ENCODE measurements at regions not wholly inside any gene's neighbourhood (a gene's known extent, or its start where the extent isn't known, plus 50 kb on each side); places are given as distances from the start of the nearest gene placed in this dataset.

GRCh38 chr9:79200336-79200735 lies 371.4 kb upstream of the TLE4 start:
- no peak overlapping the region for H3K27ac ChIP-seq (ENCODE audit: low read length)
- H3K36me3 ChIP-seq (ENCODE audit: control insufficient read depth, insufficient read depth, low read length): no peaks in the 10 kb centered on the region
- H3K4me1 ChIP-seq (ENCODE audit: control insufficient read depth, insufficient read depth, low read length): no peaks in the 10 kb centered on the region
- no peak for DNase-seq
- no CpG with 5 or more reads among the region's 1 CpG for WGBS (ENCODE audit: insufficient coverage, low lambda C conversion rate)
- no peak overlapping the region for H3K4me3 ChIP-seq (ENCODE audit: low read length)
- H3K27me3 ChIP-seq (ENCODE audit: control insufficient read depth, insufficient read depth, low read length): no peaks in the 10 kb centered on the region
- no peaks in the 10 kb centered on the region for H3K9me3 ChIP-seq (ENCODE audit: control insufficient read depth, low read depth, low read length)

- no peaks in the 10 kb centered on the region for H3K36me3 ChIP-seq (ENCODE audit: control insufficient read depth, insufficient read depth, low read length)
- WGBS (ENCODE audit: insufficient coverage, low lambda C conversion rate): 100% methylated on average over 1 of the region's 2 CpGs
Observed at GRCh38 chr9:79201636-79202035, 370.1 kb upstream of the TLE4 start.

GRCh38 chr9:79208791-79209396 lies 362.9 kb upstream of the TLE4 start:
- WGBS (ENCODE audit: insufficient coverage, low lambda C conversion rate): 60% methylated on average over 1 of the region's 5 CpGs
- H3K4me3 ChIP-seq (ENCODE audit: low read length): no peak overlapping the region
- no peaks in the 10 kb centered on the region for H3K9me3 ChIP-seq (ENCODE audit: control insufficient read depth, low read depth, low read length)
- H3K27ac ChIP-seq (ENCODE audit: low read length): no peak overlapping the region
- H3K36me3 ChIP-seq (ENCODE audit: control insufficient read depth, insufficient read depth, low read length): no peaks in the 10 kb centered on the region
- H3K4me1 ChIP-seq (ENCODE audit: control insufficient read depth, insufficient read depth, low read length): no peaks in the 10 kb centered on the region
- DNase-seq: no peak
- H3K27me3 ChIP-seq (ENCODE audit: control insufficient read depth, insufficient read depth, low read length): no peaks in the 10 kb centered on the region

More at GRCh38 chr9:79201636-79202035, 370.1 kb upstream of the TLE4 start:
- H3K4me3 ChIP-seq (ENCODE audit: low read length): no peak overlapping the region
- H3K27me3 ChIP-seq (ENCODE audit: control insufficient read depth, insufficient read depth, low read length): no peaks in the 10 kb centered on the region
- DNase-seq: no peak
- H3K4me1 ChIP-seq (ENCODE audit: control insufficient read depth, insufficient read depth, low read length): no peaks in the 10 kb centered on the region
- no peaks in the 10 kb centered on the region for H3K9me3 ChIP-seq (ENCODE audit: control insufficient read depth, low read depth, low read length)
- H3K27ac ChIP-seq (ENCODE audit: low read length): no peak overlapping the region

GRCh38 chr9:79210541-79211243 lies 361.1 kb upstream of the TLE4 start:
- Histone ChIP-seq H3K4me1 (ENCODE audit: control insufficient read depth, insufficient read depth, low read length) (no peaks in the 10 kb centered on the region), H3K4me3 (ENCODE audit: low read length) (no peak overlapping the region), H3K36me3 (ENCODE audit: control insufficient read depth, insufficient read depth, low read length) (no peaks in the 10 kb centered on the region), H3K27me3 (ENCODE audit: control insufficient read depth, insufficient read depth, low read length) (no peaks in the 10 kb centered on the region), H3K9me3 (ENCODE audit: control insufficient read depth, low read depth, low read length) (no peaks in the 10 kb centered on the region), H3K27ac (ENCODE audit: low read length) (no peak overlapping the region)
- 89% methylated on average over 4 of the region's 5 CpGs for WGBS (ENCODE audit: insufficient coverage, low lambda C conversion rate)
- no peak for DNase-seq

- Histone ChIP-seq H3K36me3 (ENCODE audit: control insufficient read depth, insufficient read depth, low read length) (no peaks in the 10 kb centered on the region), H3K9me3 (ENCODE audit: control insufficient read depth, low read depth, low read length) (no peaks in the 10 kb centered on the region), H3K4me1 (ENCODE audit: control insufficient read depth, insufficient read depth, low read length) (no peaks in the 10 kb centered on the region), H3K27ac (ENCODE audit: low read length) (no peak overlapping the region), H3K27me3 (ENCODE audit: control insufficient read depth, insufficient read depth, low read length) (no peaks in the 10 kb centered on the region), H3K4me3 (ENCODE audit: low read length) (no peak overlapping the region)
- no CpG with 5 or more reads among the region's 3 CpGs for WGBS (ENCODE audit: insufficient coverage, low lambda C conversion rate)
- DNase-seq: no peak
Observed at GRCh38 chr9:79213417-79214125, 358.2 kb upstream of the TLE4 start.

- Histone ChIP-seq H3K9me3 (ENCODE audit: control insufficient read depth, low read depth, low read length) (no peaks in the 10 kb centered on the region), H3K4me3 (ENCODE audit: low read length) (no peak overlapping the region), H3K4me1 (ENCODE audit: control insufficient read depth, insufficient read depth, low read length) (no peaks in the 10 kb centered on the region), H3K27ac (ENCODE audit: low read length) (no peak overlapping the region), H3K27me3 (ENCODE audit: control insufficient read depth, insufficient read depth, low read length) (no peaks in the 10 kb centered on the region), H3K36me3 (ENCODE audit: control insufficient read depth, insufficient read depth, low read length) (no peaks in the 10 kb centered on the region)
- no CpG with 5 or more reads among the region's 4 CpGs for WGBS (ENCODE audit: insufficient coverage, low lambda C conversion rate)
- no peak for DNase-seq
Observed at GRCh38 chr9:79215821-79216220, 355.9 kb upstream of the TLE4 start.

GRCh38 chr9:79220251-79220650 lies 351.5 kb upstream of the TLE4 start:
- Histone ChIP-seq H3K9me3 (ENCODE audit: control insufficient read depth, low read depth, low read length) (no peaks in the 10 kb centered on the region), H3K27me3 (ENCODE audit: control insufficient read depth, insufficient read depth, low read length) (no peaks in the 10 kb centered on the region), H3K4me3 (ENCODE audit: low read length) (no peak overlapping the region), H3K4me1 (ENCODE audit: control insufficient read depth, insufficient read depth, low read length) (no peaks in the 10 kb centered on the region), H3K36me3 (ENCODE audit: control insufficient read depth, insufficient read depth, low read length) (no peaks in the 10 kb centered on the region), H3K27ac (ENCODE audit: low read length) (no peak overlapping the region)
- 100% methylated on average over 1 of the region's 1 CpG for WGBS (ENCODE audit: insufficient coverage, low lambda C conversion rate)
- DNase-seq: no peak

GRCh38 chr9:79220666-79221065 lies 351.1 kb upstream of the TLE4 start:
- WGBS (ENCODE audit: insufficient coverage, low lambda C conversion rate): no CpG with 5 or more reads among the region's 1 CpG

GRCh38 chr9:79221084-79221483 lies 350.7 kb upstream of the TLE4 start:
- H3K9me3 ChIP-seq (ENCODE audit: control insufficient read depth, low read depth, low read length): no peaks in the 10 kb centered on the region
- no peak overlapping the region for H3K4me3 ChIP-seq (ENCODE audit: low read length)
- no peaks in the 10 kb centered on the region for H3K27me3 ChIP-seq (ENCODE audit: control insufficient read depth, insufficient read depth, low read length)
- H3K4me1 ChIP-seq (ENCODE audit: control insufficient read depth, insufficient read depth, low read length): no peaks in the 10 kb centered on the region
- H3K36me3 ChIP-seq (ENCODE audit: control insufficient read depth, insufficient read depth, low read length): no peaks in the 10 kb centered on the region
- no peak overlapping the region for H3K27ac ChIP-seq (ENCODE audit: low read length)
- no CpG with 5 or more reads among the region's 1 CpG for whole genome bisulfite sequencing (ENCODE audit: insufficient coverage, low lambda C conversion rate)
- no peak for DNase-seq

More at GRCh38 chr9:79220666-79221065, 351.1 kb upstream of the TLE4 start:
- Histone ChIP-seq H3K4me1 (ENCODE audit: control insufficient read depth, insufficient read depth, low read length) (no peaks in the 10 kb centered on the region), H3K27ac (ENCODE audit: low read length) (no peak overlapping the region), H3K4me3 (ENCODE audit: low read length) (no peak overlapping the region), H3K9me3 (ENCODE audit: control insufficient read depth, low read depth, low read length) (no peaks in the 10 kb centered on the region), H3K27me3 (ENCODE audit: control insufficient read depth, insufficient read depth, low read length) (no peaks in the 10 kb centered on the region), H3K36me3 (ENCODE audit: control insufficient read depth, insufficient read depth, low read length) (no peaks in the 10 kb centered on the region)
- no peak for DNase-seq

- no peak for DNase-seq
- Histone ChIP-seq H3K9me3 (ENCODE audit: control insufficient read depth, low read depth, low read length) (peaks cover 3% of the 10 kb centered on the region), H3K27me3 (ENCODE audit: control insufficient read depth, insufficient read depth, low read length) (no peaks in the 10 kb centered on the region), H3K4me3 (ENCODE audit: low read length) (no peak overlapping the region), H3K27ac (ENCODE audit: low read length) (no peak overlapping the region), H3K4me1 (ENCODE audit: control insufficient read depth, insufficient read depth, low read length) (no peaks in the 10 kb centered on the region), H3K36me3 (ENCODE audit: control insufficient read depth, insufficient read depth, low read length) (no peaks in the 10 kb centered on the region)
- WGBS (ENCODE audit: insufficient coverage, low lambda C conversion rate): 100% methylated on average over 2 of the region's 2 CpGs
Observed at GRCh38 chr9:79222483-79222882, 349.3 kb upstream of the TLE4 start.

All from large intestine (tissue), 3 donors.